HG02943 (cell line): ENCODE measurements at regions not wholly inside any gene's neighbourhood (a gene's known extent, or its start where the extent isn't known, plus 50 kb on each side); places are given as distances from the start of the nearest gene placed in this dataset.

Source experiments
- ATAC-seq: cut with Tn5 transposase; IDR thresholded peaks from one replicate; pipeline ENCODE4 v1.9.1; 2021; ENCODE audit warnings: mild to moderate bottlenecking, low read depth, moderate library complexity; ENCODE audit not compliant: unreplicated experiment

GRCh38 chr4:123496421-123496820 is 99.8 kb downstream of the SPRY1 start:
- no peak for ATAC-seq

- no peak for ATAC-seq
Observed at GRCh38 chr4:123497340-123497739, 100.7 kb downstream of the SPRY1 start.

DNA sequence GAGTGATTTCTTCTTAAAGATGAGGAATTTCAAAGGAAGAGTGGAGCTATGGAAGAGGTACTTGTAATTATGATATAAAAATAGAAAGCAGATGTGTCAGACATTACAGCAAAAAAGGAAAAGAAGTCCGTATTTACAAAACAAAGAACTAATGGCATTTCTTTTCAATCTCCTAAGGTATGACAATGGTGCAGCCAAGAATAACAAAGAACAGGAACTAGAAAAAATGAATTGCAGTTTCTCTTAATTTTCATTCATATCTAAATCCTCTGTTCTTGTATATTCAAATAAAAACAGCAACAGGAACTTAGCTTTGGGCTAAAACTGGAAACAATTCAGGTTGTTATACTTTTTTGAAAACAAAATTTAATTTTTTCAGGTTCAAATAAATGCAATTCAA is 105.1 kb downstream of the SPRY1 start:
- no peak for ATAC-seq

- no peak for ATAC-seq
Observed at GRCh38 chr4:123503698-123504363, 107.2 kb downstream of the SPRY1 start.

- ATAC-seq: peak; percentile 72
Observed at GRCh38 chr4:123505095-123506010, 108.8 kb downstream of the SPRY1 start.

- no peak for ATAC-seq
Observed at GRCh38 chr4:123506011-123506695, 109.6 kb downstream of the SPRY1 start.

DNA sequence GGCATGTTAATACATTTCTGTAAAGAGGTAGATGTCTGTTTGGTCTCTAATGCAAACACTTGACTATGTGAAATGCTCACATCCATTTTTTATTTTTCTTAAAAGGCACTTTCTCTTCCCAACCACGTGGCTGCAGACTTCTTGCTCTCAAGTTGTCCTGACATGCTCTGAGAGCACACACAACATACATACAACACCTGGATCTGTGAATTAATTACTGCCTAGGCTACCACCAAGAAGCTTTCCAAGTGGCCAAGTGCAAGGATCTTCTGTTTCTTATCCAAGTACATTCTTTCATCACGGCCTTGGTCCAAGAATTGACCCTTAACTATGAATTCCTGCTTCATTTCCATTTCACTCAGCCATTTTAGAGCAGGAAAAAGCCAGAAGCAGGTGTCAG is 110.8 kb downstream of the SPRY1 start:
- ATAC-seq: no peak

DNA sequence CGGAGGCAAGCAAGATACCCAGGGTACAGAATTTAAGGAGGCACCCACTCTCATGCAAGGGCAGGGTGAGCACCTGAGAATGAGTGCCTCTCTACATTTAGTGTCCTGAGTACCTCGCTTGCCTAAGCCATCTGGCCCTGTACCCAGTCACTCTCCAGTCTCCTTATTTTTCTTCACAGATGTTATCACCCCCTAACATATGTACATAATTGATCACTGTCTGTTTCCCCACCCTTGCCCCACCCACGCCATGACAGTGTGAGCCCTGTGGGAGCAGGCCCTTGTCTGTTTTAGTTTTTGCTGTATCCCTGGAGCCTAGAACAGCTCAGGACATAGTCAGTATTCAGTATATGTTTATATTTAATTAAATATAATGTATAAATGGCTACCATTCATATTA is 113.6 kb downstream of the SPRY1 start:
- no peak for ATAC-seq

DNA sequence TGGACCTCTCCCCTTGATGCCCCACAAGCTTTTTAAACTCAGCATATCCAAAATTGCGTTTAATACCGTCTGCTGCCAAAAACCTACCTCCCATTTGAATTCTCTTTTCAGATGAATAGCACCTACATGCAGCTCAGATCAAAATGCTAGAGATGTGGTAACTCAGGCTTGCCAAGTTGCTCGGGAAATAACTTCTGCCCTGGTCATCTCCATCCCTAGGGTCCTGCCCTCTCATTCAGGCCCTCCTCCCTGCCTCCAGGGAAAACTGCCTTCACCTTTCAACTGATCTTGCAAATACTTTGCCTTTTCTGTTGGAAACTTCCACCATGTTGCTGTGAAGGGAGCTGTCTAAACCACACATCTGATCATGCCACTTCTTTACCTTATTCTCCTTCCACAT is 114.1 kb downstream of the SPRY1 start:
- ATAC-seq: no peak

DNA sequence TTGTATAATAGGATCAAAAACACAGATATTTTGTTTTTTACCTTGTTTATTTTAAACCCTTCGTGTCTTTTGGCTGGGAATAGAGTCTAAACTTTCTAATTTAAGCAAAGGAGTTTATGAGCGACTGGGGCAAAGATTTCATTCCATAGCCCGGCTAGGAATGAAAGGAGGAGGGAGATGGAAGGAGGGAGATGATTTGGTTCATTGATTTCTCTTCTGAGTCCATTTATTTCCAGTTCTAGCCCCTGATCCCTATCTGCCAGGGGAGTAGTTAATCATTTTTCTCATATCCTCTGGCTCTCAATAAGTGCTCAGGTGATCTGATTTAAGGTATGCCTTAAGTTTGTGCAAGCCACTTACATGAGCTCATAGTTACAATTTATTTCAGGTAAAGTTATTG is 120.0 kb downstream of the SPRY1 start:
- ATAC-seq: no peak

DNA sequence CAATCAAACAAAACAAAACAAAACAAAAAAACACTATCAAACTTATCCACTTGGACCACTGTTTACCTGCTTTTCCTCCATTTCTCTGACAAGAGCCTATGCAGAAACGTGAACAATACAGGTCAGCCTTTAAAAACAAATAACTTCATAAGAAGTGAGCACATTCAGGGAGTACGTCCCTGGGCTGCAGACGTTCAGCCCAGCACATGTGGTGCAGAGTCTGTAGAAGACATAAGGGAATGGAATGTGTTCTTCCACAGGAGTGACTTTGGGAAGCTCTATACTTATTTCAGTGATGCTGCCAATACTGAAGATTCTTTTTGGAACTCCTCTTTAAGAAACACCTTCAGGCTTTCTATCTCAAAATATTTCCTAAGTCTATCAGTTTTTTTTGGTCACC is 120.6 kb downstream of the SPRY1 start:
- ATAC-seq: no peak

DNA sequence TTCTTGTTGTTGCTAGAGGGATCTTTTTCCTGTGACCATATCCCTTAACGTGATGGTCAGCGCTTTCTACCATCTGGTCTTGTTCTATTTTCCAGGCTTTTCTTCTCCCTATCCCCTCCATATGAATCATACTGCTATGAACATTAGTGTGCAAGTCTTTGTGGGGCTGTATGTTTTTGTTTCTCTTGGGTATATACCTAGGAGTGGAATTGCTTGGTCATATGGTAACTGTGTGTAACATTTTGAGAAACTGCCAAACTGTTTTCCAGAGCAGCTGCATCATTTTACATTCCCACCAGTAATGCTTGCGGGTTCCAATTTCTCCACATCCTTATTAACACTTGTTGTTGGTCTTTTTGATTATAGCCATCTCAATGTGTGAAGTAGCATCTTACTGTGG is 121.4 kb downstream of the SPRY1 start:
- no peak for ATAC-seq

DNA sequence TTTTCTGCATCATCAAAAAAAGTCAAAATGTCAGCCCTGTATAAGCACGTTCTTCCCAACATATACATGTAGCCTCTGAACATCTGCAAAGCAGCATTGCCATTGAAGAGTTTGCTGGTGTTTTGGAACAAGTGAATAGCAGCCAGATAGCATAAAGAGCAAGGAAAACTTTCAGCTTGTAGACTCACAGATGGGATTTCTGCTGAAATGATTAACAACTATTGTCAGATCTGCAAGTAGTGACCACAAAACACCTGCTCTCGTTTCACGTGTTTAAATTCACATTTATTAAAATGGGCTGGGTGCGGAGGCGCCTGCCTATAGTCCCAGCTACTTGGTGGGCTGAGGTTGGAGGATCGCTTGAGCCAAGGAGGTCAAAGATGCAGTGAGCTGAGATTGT is 123.7 kb downstream of the SPRY1 start:
- ATAC-seq: no peak

DNA sequence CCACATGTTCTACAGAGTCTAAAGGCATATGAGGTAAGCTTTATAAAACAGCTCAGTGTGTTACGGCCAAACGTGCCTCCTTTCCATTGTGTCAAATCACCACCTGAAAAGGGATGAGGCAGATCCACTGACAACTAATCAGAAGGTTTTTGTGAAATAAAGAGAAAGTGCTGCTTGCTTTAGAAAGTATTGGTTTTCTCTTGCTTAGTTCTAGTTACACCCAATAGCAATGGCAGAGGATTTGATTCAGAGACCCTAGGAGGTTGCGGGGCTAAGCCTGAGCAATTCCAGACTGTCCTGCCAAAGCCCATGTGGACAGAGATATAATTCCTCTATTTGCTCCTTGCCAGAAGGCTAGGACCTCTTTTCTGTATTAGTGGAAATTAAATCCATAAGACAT is 125.5 kb downstream of the SPRY1 start:
- ATAC-seq: no peak

- no peak for ATAC-seq
Observed at GRCh38 chr4:123522646-123523045, 126.1 kb downstream of the SPRY1 start.

DNA sequence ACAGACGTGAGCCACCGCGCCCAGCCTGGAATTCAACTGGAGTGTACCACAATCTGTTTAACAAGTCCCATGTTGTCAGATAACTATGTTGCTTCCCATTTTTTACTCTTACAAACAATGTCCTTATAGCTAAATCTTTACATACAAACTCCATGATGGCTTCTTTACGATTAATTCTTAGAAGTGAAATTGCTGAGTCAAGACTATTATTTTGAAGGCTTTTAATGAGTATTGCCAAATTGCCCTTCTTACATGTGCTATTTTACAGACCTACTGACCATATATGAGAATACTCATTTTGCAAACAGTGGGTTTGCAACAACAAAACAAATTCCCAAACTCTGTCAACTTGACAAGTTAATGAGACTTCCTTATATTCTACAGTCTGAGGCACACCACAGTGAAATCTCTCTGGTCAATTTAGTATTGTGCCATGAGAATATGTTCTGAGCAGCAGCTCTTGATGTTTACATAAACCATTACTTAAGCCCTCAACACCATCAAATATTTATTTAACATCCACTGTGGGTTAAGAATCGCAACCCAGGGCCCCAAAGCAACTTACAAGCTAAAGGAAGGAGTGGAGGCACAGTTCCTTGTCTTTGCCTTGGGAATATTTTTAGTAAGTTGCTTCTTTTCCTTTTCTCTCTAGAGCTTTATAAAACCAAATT is 128.5 kb downstream of the SPRY1 start:
- no peak for ATAC-seq

DNA sequence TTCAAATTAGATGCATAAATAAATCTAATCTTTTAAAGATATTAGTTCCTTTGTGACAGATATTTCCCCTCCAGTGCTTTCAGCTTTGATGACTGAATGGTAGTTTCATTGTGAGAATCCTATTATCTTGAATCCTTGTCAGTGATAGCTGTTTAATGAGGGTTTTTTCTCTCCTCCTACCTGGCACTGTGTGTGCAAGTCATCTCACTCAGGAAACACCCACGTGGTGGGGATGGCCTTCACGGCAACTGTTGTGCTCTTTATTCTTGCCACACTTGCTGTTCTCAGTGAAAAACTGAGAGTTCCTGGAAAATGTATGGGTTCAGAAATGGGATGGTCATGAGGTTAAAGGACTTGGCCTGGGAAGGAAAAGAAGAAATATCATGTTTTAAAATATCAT is 129.9 kb downstream of the SPRY1 start:
- no peak for ATAC-seq

- ATAC-seq: no peak
Observed at GRCh38 chr4:123528501-123529277, 132.1 kb downstream of the SPRY1 start.

- ATAC-seq: no peak
Observed at GRCh38 chr4:123529278-123529568, 132.6 kb downstream of the SPRY1 start.

DNA sequence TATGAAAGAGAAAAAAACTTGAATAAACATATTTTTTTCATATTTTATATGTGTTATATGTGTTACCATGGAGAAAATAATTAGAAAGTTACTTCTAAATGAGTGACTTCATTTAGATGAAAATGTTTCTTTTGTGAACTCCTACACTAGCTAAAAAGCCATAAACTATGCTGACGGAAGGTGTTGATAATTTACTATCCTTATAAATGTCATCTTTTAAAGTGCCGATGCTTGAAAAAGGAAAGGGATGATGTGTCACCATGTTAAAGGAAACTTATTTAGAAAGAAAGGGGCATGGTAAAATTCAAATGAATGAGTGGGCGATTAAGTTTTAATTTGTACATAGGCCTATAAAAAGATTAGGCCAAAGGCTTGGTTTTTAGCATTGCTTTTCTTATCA is 133.8 kb downstream of the SPRY1 start:
- ATAC-seq: no peak
